MM.1S (cell line): ENCODE measurements at regions not wholly inside any gene's neighbourhood (a gene's known extent, or its start where the extent isn't known, plus 50 kb on each side); places are given as distances from the start of the nearest gene placed in this dataset.

Source experiments
- DNase-seq: peaks from one replicate; pipeline ENCODE4 v3.0.0-alpha.2; 2015
- H2AFZ ChIP-seq: fragments of 300-600 bp; sonication (generic); 2 replicates; pipeline ENCODE4 v1.6.0; 2016; ENCODE audit warnings: antibody characterized with exemption, low read length
- H3F3A ChIP-seq: fragments of 300-600 bp; sonication (generic); 2 replicates; pipeline ENCODE4 v1.6.1; 2016; ENCODE audit warnings: mild to moderate bottlenecking, antibody characterized with exemption, low read length, moderate library complexity, mixed read lengths; ENCODE audit not compliant: insufficient read depth
- H3K27ac ChIP-seq: fragments of 300-600 bp; sonication (generic); 2 replicates; pipeline ENCODE4 v1.5.1; 2016; ENCODE audit warnings: mild to moderate bottlenecking, low read length
- H3K27me3 ChIP-seq: fragments of 300-600 bp; sonication (generic); replicated peaks from 2 replicates; pipeline ENCODE4 v1.6.0; 2016; ENCODE audit warnings: low read length; ENCODE audit not compliant: insufficient read depth
- H3K36me3 ChIP-seq: fragments of 300-600 bp; sonication (generic); replicated peaks from 2 replicates; pipeline ENCODE4 v1.6.1; 2016; ENCODE audit warnings: mild to moderate bottlenecking, low read length, mixed read lengths; ENCODE audit not compliant: insufficient read depth
- H3K4me1 ChIP-seq: fragments of 300-600 bp; sonication (generic); 2 replicates; pipeline ENCODE4 v1.6.1; 2016; ENCODE audit warnings: low read length, mixed read lengths
- H3K4me2 ChIP-seq: fragments of 300-600 bp; sonication (generic); 2 replicates; pipeline ENCODE4 v1.6.0; 2016; ENCODE audit warnings: low read depth, low read length
- H3K4me3 ChIP-seq: fragments of 300-600 bp; sonication (generic); 2 replicates; pipeline ENCODE4 v1.5.1; 2016; ENCODE audit warnings: low read length, mixed read lengths
- H3K79me2 ChIP-seq: fragments of 300-600 bp; sonication (generic); 2 replicates; pipeline ENCODE4 v1.6.1; 2016; ENCODE audit warnings: mixed run types, low read length, mixed read lengths
- H3K9ac ChIP-seq: fragments of 300-600 bp; sonication (generic); 2 replicates; pipeline ENCODE4 v1.6.1; 2016; ENCODE audit warnings: low read length, mixed read lengths
- H3K9me2 ChIP-seq: fragments of 300-600 bp; sonication (generic); replicated peaks from 2 replicates; pipeline ENCODE4 v1.6.1; 2016; ENCODE audit warnings: mild to moderate bottlenecking, low read length, mixed read lengths; ENCODE audit not compliant: insufficient read depth
- H3K9me3 ChIP-seq: fragments of 300-600 bp; sonication (generic); replicated peaks from 2 replicates; pipeline ENCODE4 v1.6.1; 2016; ENCODE audit warnings: mild to moderate bottlenecking, low read length, mixed read lengths; ENCODE audit not compliant: insufficient read depth
- H4K20me1 ChIP-seq: fragments of 300-600 bp; sonication (generic); 2 replicates; pipeline ENCODE4 v1.6.1; 2016; ENCODE audit warnings: mild to moderate bottlenecking, low read length, moderate library complexity, mixed read lengths; ENCODE audit not compliant: insufficient read depth
- EZH2 ChIP-seq: fragments of 300-600 bp; sonication (generic); optimal IDR thresholded peaks from 2 replicates; pipeline ENCODE3; 2017; ENCODE audit warnings: low read depth, mild to moderate bottlenecking, antibody characterized with exemption, low read length, mixed read lengths
- EZH2phosphoT487 ChIP-seq: fragments of 300-600 bp; sonication (generic); IDR thresholded peaks from 2 replicates; pipeline ENCODE4 v1.6.1; 2018; ENCODE audit warnings: antibody characterized with exemption, low read length
- TF ChIP-seq, protein P1 (sequence below): fragments of 300-600 bp; sonication (generic); IDR thresholded peaks from 2 replicates; pipeline ENCODE4 v1.5.1; 2016; ENCODE audit warnings: antibody characterized with exemption, low read length, mixed read lengths

GRCh38 chr5:125117566-125117965 is 371.1 kb upstream of the ZNF608 start:
- DNase-seq = no peak
- Histone ChIP-seq H3K4me1 (0 out of 2 replicates have a peak, but pooled peaks cover 4% of the 10 kb centered on the region), H3K79me2 (no peaks in the 10 kb centered on the region), H3K36me3 (no peaks in the 10 kb centered on the region), H3K4me3 (no peak overlapping the region), H3K9me3 (no peaks in the 10 kb centered on the region), H2AFZ (no peak overlapping the region), H3K27ac (no peak overlapping the region), H3K4me2 (no peak overlapping the region), H3K27me3 (no peaks in the 10 kb centered on the region), H3K9ac (no peak overlapping the region), H3K9me2 (no peaks in the 10 kb centered on the region), H3F3A (no peaks in the 10 kb centered on the region), H4K20me1 (no peaks in the 10 kb centered on the region)
- TF ChIP-seq EZH2 (no peak), EZH2phosphoT487 (no peak)
- TF ChIP-seq, protein P1, sequence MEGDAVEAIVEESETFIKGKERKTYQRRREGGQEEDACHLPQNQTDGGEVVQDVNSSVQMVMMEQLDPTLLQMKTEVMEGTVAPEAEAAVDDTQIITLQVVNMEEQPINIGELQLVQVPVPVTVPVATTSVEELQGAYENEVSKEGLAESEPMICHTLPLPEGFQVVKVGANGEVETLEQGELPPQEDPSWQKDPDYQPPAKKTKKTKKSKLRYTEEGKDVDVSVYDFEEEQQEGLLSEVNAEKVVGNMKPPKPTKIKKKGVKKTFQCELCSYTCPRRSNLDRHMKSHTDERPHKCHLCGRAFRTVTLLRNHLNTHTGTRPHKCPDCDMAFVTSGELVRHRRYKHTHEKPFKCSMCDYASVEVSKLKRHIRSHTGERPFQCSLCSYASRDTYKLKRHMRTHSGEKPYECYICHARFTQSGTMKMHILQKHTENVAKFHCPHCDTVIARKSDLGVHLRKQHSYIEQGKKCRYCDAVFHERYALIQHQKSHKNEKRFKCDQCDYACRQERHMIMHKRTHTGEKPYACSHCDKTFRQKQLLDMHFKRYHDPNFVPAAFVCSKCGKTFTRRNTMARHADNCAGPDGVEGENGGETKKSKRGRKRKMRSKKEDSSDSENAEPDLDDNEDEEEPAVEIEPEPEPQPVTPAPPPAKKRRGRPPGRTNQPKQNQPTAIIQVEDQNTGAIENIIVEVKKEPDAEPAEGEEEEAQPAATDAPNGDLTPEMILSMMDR = no peak

DNA sequence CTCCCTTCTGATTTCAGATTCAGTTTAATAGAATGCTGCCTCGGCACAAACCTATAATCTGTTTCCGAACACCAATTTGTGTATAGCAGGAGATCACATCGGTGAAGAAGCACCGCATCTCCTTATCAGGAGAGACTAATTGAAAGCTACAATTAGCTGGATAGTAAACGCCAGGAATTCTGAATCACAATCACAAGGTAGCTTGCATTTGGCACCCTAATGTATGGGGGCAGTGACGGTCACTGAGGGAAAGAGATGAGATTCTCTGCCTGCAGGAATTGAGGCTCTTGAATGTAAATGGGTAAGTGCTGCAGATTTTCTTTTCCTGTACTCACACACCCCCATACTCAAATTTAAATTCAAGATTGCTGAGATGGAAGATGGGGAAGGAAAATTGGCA is 373.6 kb upstream of the ZNF608 start:
- Histone ChIP-seq H2AFZ (no peak overlapping the region), H3K4me1 (no peaks in the 10 kb centered on the region), H3K4me2 (no peak overlapping the region), H4K20me1 (no peaks in the 10 kb centered on the region), H3K27ac (no peak overlapping the region), H3K36me3 (no peaks in the 10 kb centered on the region), H3K4me3 (no peak overlapping the region), H3K27me3 (no peaks in the 10 kb centered on the region), H3K9ac (no peak overlapping the region), H3K9me2 (no peaks in the 10 kb centered on the region), H3K9me3 (no peaks in the 10 kb centered on the region), H3F3A (no peaks in the 10 kb centered on the region), H3K79me2 (no peaks in the 10 kb centered on the region)
- no peak for DNase-seq
- no peak for TF ChIP-seq EZH2phosphoT487
- TF ChIP-seq, protein P1 = no peak
- TF ChIP-seq EZH2 = no peak

DNA sequence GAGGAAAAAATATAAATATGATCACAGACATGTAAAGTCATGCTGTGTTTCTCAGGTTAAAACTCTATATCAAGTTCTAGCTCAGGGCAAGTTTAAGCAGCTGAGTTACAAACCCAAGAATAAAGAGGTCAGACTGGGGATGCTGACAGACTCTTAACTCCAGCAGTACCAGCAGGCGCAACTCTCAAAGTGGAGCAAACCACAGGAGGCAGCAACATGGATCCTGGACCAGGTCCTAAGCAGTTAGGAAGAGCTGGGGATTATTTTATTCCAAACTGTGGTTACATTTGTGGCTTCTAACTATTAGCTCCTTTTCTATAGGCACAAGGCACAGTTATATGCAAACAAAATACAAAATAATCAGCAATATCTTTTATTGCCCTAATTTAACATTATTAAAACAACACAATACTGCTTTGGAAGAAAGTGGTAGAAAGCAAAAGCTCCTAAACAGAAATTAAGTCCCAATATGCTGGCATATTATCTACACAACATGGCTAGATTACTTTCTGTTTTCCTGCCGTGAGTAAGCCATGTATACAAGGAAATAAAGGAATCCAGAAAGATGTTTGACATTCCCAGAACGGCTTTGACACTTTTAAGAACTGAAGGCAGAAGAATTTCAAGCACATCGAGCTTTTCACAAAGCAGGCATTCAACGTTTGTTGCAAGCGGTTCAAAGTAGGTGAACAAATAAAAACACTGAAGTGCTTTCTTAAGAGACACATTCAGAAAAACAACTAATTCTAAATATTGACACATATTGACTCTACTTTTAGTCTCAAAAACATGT is 378.8 kb upstream of the ZNF608 start:
- no peaks in the 10 kb centered on the region for H4K20me1 ChIP-seq
- no peak for DNase-seq
- no peak overlapping the region for H3K9ac ChIP-seq
- TF ChIP-seq, protein P1 = no peak
- TF ChIP-seq EZH2phosphoT487 (no peak), EZH2 (no peak)
- H3K4me1 ChIP-seq = no peaks in the 10 kb centered on the region
- H3K4me3 ChIP-seq = no peak overlapping the region
- no peaks in the 10 kb centered on the region for H3F3A ChIP-seq
- no peaks in the 10 kb centered on the region for H3K27me3 ChIP-seq
- H3K4me2 ChIP-seq = no peak overlapping the region
- no peaks in the 10 kb centered on the region for H3K79me2 ChIP-seq
- no peak overlapping the region for H3K27ac ChIP-seq
- no peaks in the 10 kb centered on the region for H3K36me3 ChIP-seq
- no peak overlapping the region for H2AFZ ChIP-seq
- no peaks in the 10 kb centered on the region for H3K9me3 ChIP-seq
- no peaks in the 10 kb centered on the region for H3K9me2 ChIP-seq
